GM18499 (cell line): ENCODE measurements at regions not wholly inside any gene's neighbourhood (a gene's known extent, or its start where the extent isn't known, plus 50 kb on each side); places are given as distances from the start of the nearest gene placed in this dataset.
"Not testable (repeated sequence)": the region's sequence is repeated elsewhere in the genome, so short reads cannot be mapped to it uniquely, and the experiment has no call there.

Source experiments
- ATAC-seq: cut with Tn5 transposase; IDR thresholded peaks from one replicate; pipeline ENCODE4 v1.9.1; 2021; ENCODE audit warnings: moderate number of reproducible peaks; ENCODE audit not compliant: insufficient read depth, unreplicated experiment

DNA sequence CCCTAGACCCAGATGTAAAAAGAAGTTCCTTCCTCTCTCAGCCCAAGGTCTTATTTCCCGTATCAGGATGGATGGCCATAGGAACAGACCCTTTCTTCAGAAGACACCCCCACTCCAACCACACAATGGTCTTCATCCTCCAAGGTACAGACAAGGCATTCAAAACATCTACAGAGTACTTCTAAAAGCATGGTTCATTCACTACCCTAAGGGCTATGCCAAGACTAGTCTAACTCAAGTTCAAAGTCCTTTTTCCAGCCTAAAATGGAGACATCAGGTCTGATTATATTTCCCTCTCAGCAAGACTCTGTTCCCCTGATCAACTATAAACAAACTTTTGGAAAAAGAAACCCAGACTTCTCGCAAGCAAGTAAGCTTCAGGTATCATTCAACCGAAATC is 388.9 kb downstream of the NPIPA8 start:
- no peak for ATAC-seq

- ATAC-seq, result no peak
Observed at GRCh38 chr16:17947165-17947564, 389.4 kb downstream of the NPIPA8 start.

DNA sequence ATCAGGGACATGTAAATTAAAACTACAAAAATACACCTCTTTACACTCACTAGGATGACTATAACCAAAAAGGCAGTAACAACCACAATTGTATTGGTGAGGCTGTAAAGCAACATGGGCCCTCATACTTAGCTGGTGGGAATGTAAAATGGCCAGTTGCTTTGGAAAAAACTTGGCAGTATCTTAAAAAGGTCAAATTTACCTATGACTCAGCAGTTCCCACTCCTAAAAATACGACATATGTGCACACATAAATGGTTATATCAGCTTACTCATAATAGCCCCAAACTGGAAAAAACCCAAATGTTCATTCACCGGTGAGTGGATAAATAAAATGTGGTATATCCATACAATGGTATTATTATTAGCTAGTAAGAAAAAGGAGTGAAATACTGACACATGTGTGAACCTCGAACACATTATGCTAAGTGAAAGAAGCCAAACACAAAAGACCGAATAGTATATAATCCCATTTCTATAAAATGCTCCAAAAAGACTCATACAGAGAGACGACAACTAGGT is 391.4 kb downstream of the NPIPA8 start:
- no peak for ATAC-seq

DNA sequence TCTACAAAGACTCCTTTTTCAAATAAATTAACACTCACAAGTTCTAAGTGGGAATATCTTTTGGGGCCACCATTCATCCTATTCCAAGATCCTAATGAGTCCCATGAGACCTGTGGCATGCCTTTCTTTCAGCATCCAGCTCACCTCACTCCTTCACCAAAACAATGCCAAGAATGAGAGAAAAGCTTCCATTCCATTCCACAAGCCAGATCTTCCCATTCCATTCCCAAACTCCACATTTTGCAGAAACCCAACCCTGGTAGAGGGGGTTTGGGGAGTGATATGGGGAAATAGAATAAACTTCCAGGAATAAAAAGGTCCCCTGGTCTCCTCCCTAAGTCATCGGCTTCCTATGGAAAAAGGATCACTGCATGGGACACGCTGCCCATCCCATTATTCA is 392.2 kb downstream of the NPIPA8 start:
- no peak for ATAC-seq

DNA sequence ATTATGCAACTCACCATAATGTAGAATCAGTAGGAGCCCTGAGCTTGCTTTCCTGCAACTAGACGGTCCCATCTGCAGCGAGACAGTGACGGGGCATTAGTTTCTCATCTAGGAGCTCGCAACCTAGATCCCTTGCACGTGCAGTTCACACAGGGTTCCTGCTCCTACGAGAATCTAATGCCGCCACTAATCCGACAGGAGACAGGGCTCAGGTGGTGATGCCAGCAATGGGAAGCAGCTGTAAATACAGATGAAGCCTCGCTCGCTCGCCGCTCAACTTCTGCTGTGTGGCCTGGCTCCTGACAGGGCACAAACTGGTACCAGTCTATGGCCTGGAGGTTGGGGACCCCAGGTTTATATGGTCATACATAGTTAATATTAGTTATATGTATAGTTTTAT is 394.5 kb downstream of the NPIPA8 start:
- ATAC-seq, result no peak

- ATAC-seq, result no peak
Observed at GRCh38 chr16:17940584-17941364, 395.8 kb downstream of the NPIPA8 start.

DNA sequence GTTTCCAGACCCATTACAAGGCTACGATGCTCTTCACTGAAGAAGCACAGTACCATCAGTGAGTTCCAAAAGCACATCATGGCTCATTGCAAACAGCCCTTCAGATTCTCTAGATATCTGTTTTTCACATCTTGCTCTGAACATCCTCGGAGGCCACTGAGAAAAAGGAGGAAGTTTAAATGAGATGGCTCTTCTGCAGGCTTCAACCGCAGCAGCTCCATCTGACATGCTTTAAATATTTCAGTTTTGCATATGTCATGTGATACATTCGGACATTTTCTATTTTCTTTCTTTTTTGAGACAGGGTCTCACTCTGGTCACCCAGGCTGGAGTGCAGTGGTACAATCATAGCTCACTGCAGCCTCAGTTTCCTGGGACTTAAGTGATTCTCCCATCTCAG is 396.8 kb downstream of the NPIPA8 start:
- no peak for ATAC-seq

- no peak for ATAC-seq
Observed at GRCh38 chr16:17939122-17939536, 397.4 kb downstream of the NPIPA8 start.

- ATAC-seq, result no peak
Observed at GRCh38 chr16:17938546-17938945, 398.0 kb downstream of the NPIPA8 start.

- ATAC-seq, result no peak
Observed at GRCh38 chr16:17936766-17937402, 399.7 kb downstream of the NPIPA8 start.

- no peak for ATAC-seq
Observed at GRCh38 chr16:17930280-17930679, 406.3 kb downstream of the NPIPA8 start.

DNA sequence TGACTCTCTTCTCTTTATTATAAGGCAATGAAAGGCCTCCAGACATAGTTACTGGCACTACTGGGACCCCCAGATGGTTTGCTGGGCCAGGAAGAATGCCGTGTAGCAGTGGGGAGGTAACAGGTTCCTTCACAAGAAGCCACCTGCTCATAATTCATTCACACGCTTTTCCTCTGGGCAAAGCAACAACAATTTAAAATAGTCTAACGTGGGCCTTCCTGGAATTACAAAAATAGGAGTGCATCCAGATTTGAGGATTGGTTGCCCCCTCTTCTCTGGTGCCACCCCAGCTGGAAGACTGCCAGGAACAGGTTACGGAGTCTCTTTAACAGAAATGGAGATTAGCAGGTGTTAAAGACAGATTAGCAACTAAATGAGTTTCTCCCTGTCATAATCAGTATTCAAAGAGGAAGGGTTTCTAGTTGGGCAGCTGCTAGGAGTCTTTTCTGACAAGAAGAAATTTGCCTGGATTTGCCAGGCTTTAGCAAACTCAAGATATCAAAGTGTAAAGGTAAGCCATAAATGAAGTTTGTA is 409.6 kb downstream of the NPIPA8 start:
- no peak for ATAC-seq

DNA sequence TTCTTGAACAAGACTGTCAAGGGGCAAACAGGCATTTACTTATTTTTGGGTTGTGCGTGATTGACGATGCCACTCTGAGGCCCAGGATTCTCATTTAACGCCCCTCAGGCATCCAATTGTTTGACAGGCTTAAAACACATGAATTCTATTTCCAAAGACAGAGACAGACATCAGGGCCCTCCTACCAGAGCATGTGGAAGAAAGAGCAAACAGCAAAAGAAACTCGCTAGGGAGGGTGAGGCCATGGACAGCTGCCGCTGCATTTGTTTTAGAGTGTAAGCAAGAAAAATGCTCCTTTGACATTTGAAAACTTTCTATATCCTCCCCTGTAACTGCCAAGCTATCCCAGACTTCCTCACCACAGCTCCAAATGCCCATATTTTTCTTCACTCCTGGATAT is 410.1 kb downstream of the NPIPA8 start:
- ATAC-seq, result no peak

DNA sequence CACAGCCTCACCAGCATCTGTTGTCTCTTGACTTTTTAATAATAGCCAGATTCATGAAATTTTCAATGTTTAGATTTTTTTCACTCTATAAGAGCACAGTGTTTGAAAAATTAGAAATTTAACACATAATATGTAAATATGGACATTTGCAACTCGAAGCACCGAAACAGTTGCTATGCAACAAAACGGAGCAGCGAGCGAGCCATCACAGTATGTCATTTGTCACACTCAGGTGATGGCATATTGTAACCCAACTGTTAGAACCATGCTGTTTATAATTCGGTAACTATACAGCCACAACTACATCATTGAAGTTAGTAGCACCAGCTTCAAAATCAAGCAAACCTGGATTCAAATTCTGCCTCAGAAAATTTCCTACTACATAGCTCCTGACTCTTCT is 410.8 kb downstream of the NPIPA8 start:
- no peak for ATAC-seq

DNA sequence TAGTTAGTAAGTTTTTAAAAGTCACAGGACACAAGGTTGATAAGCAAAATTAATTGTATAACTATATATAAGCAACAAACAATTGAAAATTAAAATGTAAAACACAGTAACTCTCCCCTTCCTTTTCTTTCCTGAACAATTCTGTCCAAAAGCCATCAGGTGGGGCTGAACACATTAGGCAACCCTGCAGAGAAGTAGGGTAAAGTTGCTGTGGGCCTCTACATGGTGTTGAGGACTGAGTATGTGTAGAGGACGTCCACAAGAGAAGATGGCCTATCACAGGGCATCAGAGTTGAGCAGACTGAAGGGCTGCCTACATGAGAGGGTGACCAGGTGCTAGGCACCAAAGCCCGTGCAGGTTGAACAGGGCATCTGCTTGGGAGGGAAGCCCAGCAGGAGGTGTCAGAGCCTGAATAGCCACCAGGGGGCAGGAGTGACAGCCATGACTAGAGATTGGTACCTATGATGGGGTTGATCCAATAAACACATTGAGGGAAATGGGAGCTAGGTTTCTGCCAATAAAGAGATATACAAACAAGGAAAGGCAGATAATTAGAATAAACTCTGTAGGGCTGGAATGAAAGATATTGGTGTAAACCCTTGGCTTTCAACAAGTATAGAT is 415.1 kb downstream of the NPIPA8 start:
- ATAC-seq, result no peak

DNA sequence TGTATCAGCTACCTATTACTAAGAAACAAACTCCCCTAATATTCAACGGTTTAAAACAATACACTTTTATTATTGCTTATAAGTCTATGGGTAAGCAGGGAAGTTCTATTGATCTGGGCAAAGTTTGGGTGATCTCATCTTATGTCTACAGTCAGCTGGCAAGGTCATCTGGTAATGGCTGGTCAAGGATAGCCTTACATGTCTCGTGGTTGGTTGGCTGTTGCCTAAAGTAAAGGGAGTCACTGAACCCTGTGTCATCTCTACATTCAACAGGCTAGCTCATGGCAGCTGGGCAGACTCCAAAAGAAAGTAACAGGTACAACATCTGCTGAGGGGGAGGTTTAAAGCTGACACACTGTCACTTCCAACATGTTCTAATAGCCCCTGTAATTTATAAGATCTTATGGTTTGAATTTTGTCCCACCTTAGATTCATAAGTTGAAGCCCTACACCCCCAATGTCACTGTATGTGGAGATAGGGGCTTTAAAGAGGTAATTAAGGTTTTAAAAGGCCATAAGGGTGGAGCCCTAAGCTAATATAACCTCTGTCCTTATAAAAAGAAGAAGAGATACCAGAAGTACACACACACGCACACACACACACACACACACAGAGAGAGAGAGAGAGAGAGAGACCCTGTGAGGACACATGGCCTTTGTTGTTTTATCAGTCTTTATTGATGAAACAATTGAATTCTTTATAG is 419.1 kb downstream of the NPIPA8 start:
- no peak for ATAC-seq

DNA sequence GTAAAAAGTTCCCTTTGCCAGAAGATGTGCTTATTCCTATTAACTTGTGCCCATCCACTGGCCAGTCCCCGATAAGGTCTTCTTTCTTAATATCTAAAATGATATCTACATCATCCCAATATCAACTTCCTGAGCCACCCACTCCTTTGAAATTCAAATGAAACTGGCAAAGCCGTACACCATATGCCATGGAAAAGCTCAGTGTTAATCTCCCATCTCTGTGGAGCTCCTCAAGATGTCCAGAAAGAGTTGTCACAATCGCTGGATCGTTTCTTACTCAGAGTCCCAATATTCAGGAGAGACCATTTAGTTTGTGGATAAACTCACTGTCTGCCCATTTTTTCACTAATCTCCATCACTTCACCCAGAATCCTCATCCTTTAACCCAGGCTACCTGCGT is 420.7 kb downstream of the NPIPA8 start:
- ATAC-seq, result no peak

DNA sequence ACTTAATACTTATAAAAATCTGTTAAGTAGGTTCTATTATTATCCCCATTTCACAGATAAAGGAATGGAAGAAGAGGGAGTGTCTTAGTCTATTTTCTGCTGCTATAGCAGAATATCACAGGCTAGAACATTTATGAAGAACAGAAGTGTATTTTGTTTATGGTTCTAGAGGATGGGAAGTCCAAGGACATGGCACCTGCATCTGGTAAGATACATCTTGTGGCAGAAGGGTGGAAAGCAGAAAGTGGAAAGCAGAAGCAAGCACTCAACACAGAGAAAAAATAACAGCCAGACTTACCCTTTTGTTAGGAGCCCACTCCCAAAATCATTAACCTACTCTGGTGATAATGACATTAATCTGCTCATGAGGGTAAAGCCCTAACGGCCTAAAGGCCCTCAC is 422.4 kb downstream of the NPIPA8 start:
- ATAC-seq, result no peak

- not testable (repeated sequence) for ATAC-seq
Observed at GRCh38 chr16:17911578-17911977, 425.0 kb downstream of the NPIPA8 start.

GRCh38 chr16:17906626-17907025 is 429.9 kb downstream of the NPIPA8 start:
- ATAC-seq, result not testable (repeated sequence)
